Cardiac fibroblast (primary cell): ENCODE measurements at regions not wholly inside any gene's neighbourhood (a gene's known extent, or its start where the extent isn't known, plus 50 kb on each side); places are given as distances from the start of the nearest gene placed in this dataset.

Experiments
- DNase-seq, 2 donors: peaks; one replicate each; pipeline versions ENCODE4 v3.0.0 to v3.0.0-alpha.2; 2010; ENCODE audit warnings: low read depth in 2 of 2
- H3K4me3 ChIP-seq, 2 donors: replicated peaks in 1 of 2; 1 replicate in 1 of 2; 2 replicates in 1 of 2; pipeline ENCODE4 v1.5.1; 2011; ENCODE audit warnings: low read depth in 2 of 2, low read length in 2 of 2, mild to moderate bottlenecking in 2 of 2, moderate library complexity in 1 of 2
- TF ChIP-seq, protein P1 (sequence below): IDR thresholded peaks from one replicate; pipeline ENCODE4 v1.5.1; 2011; ENCODE audit warnings: low read depth, mild to moderate bottlenecking, low read length, inconsistent platforms

GRCh38 chr7:110407706-110408105 is 683.2 kb upstream of the LRRN3 start:
- TF ChIP-seq, protein P1, sequence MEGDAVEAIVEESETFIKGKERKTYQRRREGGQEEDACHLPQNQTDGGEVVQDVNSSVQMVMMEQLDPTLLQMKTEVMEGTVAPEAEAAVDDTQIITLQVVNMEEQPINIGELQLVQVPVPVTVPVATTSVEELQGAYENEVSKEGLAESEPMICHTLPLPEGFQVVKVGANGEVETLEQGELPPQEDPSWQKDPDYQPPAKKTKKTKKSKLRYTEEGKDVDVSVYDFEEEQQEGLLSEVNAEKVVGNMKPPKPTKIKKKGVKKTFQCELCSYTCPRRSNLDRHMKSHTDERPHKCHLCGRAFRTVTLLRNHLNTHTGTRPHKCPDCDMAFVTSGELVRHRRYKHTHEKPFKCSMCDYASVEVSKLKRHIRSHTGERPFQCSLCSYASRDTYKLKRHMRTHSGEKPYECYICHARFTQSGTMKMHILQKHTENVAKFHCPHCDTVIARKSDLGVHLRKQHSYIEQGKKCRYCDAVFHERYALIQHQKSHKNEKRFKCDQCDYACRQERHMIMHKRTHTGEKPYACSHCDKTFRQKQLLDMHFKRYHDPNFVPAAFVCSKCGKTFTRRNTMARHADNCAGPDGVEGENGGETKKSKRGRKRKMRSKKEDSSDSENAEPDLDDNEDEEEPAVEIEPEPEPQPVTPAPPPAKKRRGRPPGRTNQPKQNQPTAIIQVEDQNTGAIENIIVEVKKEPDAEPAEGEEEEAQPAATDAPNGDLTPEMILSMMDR: no peak
- no peak overlapping the region for H3K4me3 ChIP-seq
- peak in 1 of 2 donors; percentile 24 for DNase-seq

DNA sequence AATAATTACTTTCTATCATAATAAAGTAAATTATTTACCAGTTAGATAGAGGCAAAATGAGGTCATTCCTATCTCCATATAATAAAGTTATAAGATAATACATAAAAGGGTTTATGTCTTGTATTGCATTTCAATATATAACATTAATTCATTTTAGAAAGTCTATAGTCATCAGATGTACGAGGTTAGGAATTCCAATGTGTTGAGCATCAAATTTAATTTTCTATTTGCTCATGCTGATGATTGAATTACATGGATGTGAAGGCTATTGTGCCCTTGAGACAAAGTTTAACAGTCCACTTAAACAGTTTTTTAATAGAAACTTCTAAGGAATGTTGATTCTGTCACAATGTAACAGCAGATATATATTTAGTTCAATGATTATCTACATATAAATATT is 678.3 kb upstream of the LRRN3 start:
- H3K4me3 ChIP-seq: no peak overlapping the region
- TF ChIP-seq, protein P1: no peak
- no peak for DNase-seq

DNA sequence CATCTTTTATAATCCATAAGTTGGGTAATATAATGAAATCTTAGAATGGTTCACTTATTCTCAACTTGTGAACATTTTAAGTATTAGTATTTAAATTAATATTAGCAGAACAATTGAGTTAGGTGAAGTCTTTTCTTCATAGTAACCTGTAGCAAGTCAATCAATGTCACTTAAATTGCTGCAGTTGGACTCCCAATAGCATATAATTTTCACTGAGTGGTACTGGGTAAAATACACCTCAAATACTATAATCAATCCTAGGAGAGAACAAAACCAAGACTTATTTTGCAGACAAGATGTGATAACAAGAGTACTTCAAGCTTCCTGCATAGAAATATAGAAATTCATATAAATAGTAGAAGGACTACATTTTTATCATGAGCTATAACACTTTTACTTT is 677.9 kb upstream of the LRRN3 start:
- TF ChIP-seq, protein P1: no peak
- no peak for DNase-seq
- H3K4me3 ChIP-seq: no peak overlapping the region

DNA sequence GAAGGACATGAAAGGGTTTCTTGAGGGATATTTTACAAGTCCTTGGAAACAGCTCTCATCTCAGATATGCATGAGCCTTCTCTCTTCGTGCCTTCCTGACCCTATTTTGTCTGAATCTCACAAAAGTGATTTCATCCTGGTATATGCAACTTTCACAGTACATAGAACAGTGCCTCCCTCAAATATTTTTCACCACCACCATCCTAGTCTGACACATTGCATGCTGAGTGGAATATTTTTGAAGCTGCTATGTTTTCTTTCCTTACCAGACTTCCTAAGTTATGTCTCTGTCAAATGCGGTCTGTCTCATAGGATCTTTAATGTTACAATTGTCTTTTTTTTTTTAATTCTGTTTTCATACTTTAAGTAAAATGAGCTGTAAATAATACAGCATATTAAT is 673.3 kb upstream of the LRRN3 start:
- TF ChIP-seq, protein P1: no peak
- DNase-seq: no peak
- no peak overlapping the region for H3K4me3 ChIP-seq

DNA sequence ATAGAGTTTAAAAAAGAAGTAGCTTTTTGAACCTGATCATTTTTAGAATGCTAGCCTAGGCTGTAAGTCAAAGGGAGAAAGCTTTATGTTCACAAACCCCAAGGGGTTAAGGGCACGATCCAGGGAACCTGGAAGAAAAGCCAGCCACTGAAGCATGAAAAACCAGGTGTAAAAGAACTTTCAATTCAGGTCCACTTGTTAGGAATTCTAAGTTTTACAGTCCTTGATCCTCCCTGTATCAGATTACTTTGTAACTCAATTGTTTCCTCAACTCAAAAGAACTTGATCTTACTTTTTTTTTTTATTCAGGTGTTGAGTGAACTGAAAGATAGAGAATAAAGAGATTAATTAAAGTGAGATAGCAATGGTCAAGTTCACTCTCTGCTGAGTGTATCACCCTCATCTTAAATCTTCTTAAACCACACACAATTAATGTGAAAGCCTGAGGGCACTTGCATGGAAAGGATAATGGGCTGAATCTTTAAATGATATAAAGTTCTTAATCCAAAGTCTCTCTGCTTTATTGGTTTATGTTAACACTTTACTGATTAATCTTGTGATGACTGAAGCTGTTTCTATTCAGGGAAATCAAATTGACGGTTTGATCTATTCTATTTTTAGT is 672.2 kb upstream of the LRRN3 start:
- no peak overlapping the region for H3K4me3 ChIP-seq
- DNase-seq: no peak
- TF ChIP-seq, protein P1: no peak

GRCh38 chr7:110420788-110421187 is 670.1 kb upstream of the LRRN3 start:
- H3K4me3 ChIP-seq: no peak overlapping the region
- DNase-seq: no peak
- TF ChIP-seq, protein P1: no peak

- H3K4me3 ChIP-seq: no peak overlapping the region
- DNase-seq: no peak
- TF ChIP-seq, protein P1: no peak
Measured at GRCh38 chr7:110421490-110422241, 669.3 kb upstream of the LRRN3 start.
